ENCODE measurements at regions not wholly inside any gene's neighbourhood (a gene's known extent, or its start where the extent isn't known, plus 50 kb on each side); places are given as distances from the start of the nearest gene placed in this dataset.

- Histone ChIP-seq H3K4me3 (ENCODE audit: low read length) (no peak overlapping the region), H3K27ac (ENCODE audit: low read depth, low read length) (no peak overlapping the region), H3K36me3 (ENCODE audit: control insufficient read depth, insufficient read depth, low read length) (no peaks in the 10 kb centered on the region), H3K27me3 (ENCODE audit: control insufficient read depth, insufficient read depth, low read length, poor library complexity, severe bottlenecking) (no peaks in the 10 kb centered on the region), H3K9me3 (ENCODE audit: control insufficient read depth, low read length) (no peaks in the 10 kb centered on the region), H3K4me1 (ENCODE audit: control insufficient read depth, insufficient read depth, low read length) (no peaks in the 10 kb centered on the region), H3K9ac (ENCODE audit: extremely low read depth, low read length, poor library complexity, severe bottlenecking) (no peak overlapping the region)
- H3K36me3 Mint-ChIP-seq (ENCODE audit: low read depth), result no peaks in the 10 kb centered on the region
- H3K27me3 Mint-ChIP-seq (ENCODE audit: insufficient read depth), result peaks cover 9% of the 10 kb centered on the region
- no peaks in the 10 kb centered on the region for H3K9me3 Mint-ChIP-seq
- H3K4me1 Mint-ChIP-seq, result peaks cover 5% of the 10 kb centered on the region
- H3K4me3 Mint-ChIP-seq, result no peak overlapping the region
- TF ChIP-seq CTCF (conservative IDR thresholded peaks at IDR 0.05), result no peak
- H3K27ac Mint-ChIP-seq, result no peak overlapping the region
- no peak for DNase-seq
- WGBS, 2 experiments (ENCODE audit: insufficient coverage in 1 of 2, insufficient read length in 1 of 2), result 94 to 100% methylated on average over 1 of the region's 1 CpG
Measured at GRCh38 chr18:37691162-37691561, 125.6 kb upstream of the CELF4 start.

DNA sequence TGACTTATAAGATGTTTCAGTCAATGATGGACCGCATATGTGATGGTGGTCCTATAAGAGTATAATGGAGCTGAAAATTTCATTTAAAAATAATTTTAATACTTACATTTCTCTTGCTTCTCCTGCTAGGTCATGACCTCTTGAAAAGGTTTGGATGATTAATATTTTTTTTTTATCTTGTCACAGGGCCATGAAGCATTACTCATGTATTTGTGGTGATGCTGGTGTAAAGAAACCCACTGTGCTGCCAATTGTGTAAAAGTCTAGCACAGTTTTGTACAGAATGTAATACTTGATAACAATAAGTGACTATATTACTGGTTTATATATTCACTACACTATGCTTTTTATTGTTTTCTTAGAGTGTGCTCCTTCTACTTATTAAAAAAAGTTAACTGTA, 124.2 kb upstream of the CELF4 start:
- H3K4me3 Mint-ChIP-seq, result no peak overlapping the region
- no peaks in the 10 kb centered on the region for H3K9me3 Mint-ChIP-seq
- Histone ChIP-seq H3K36me3 (ENCODE audit: control insufficient read depth, insufficient read depth, low read length) (no peaks in the 10 kb centered on the region), H3K9me3 (ENCODE audit: control insufficient read depth, low read length) (no peaks in the 10 kb centered on the region), H3K27me3 (ENCODE audit: control insufficient read depth, insufficient read depth, low read length, poor library complexity, severe bottlenecking) (no peaks in the 10 kb centered on the region), H3K27ac (ENCODE audit: low read depth, low read length) (no peak overlapping the region), H3K4me3 (ENCODE audit: low read length) (no peak overlapping the region), H3K4me1 (ENCODE audit: control insufficient read depth, insufficient read depth, low read length) (no peaks in the 10 kb centered on the region), H3K9ac (ENCODE audit: extremely low read depth, low read length, poor library complexity, severe bottlenecking) (no peak overlapping the region)
- no peak for DNase-seq
- WGBS, 2 experiments (ENCODE audit: insufficient coverage in 1 of 2, insufficient read length in 1 of 2), result no CpG with 5 or more reads among the region's 1 CpG
- peaks cover 5% of the 10 kb centered on the region for H3K4me1 Mint-ChIP-seq
- TF ChIP-seq CTCF (conservative IDR thresholded peaks at IDR 0.05), result no peak
- no peaks in the 10 kb centered on the region for H3K36me3 Mint-ChIP-seq (ENCODE audit: low read depth)
- H3K27ac Mint-ChIP-seq, result no peak overlapping the region
- H3K27me3 Mint-ChIP-seq (ENCODE audit: insufficient read depth), result peaks cover 11% of the 10 kb centered on the region

- Histone ChIP-seq H3K27ac (ENCODE audit: low read depth, low read length) (no peak overlapping the region), H3K27me3 (ENCODE audit: control insufficient read depth, insufficient read depth, low read length, poor library complexity, severe bottlenecking) (no peaks in the 10 kb centered on the region), H3K9me3 (ENCODE audit: control insufficient read depth, low read length) (no peaks in the 10 kb centered on the region), H3K9ac (ENCODE audit: extremely low read depth, low read length, poor library complexity, severe bottlenecking) (no peak overlapping the region), H3K36me3 (ENCODE audit: control insufficient read depth, insufficient read depth, low read length) (no peaks in the 10 kb centered on the region), H3K4me3 (ENCODE audit: low read length) (no peak overlapping the region), H3K4me1 (ENCODE audit: control insufficient read depth, insufficient read depth, low read length) (no peaks in the 10 kb centered on the region)
- Mint-ChIP-seq H3K9me3 (no peaks in the 10 kb centered on the region), H3K27ac (no peak overlapping the region), H3K27me3 (ENCODE audit: insufficient read depth) (peaks cover 21% of the 10 kb centered on the region), H3K36me3 (ENCODE audit: low read depth) (no peaks in the 10 kb centered on the region), H3K4me1 (no peaks in the 10 kb centered on the region), H3K4me3 (no peak overlapping the region)
- WGBS, 2 experiments (ENCODE audit: insufficient coverage in 1 of 2, insufficient read length in 1 of 2), result 81 to 82% methylated on average over 3 of the region's 3 CpGs
- peak; percentile 67 for TF ChIP-seq CTCF (conservative IDR thresholded peaks at IDR 0.05)
- peak; percentile 61 for DNase-seq
Measured at GRCh38 chr18:37684590-37684989, 119.0 kb upstream of the CELF4 start.

All from endodermal cell (in vitro differentiated cells).